ENCODE measurements at regions not wholly inside any gene's neighbourhood (a gene's known extent, or its start where the extent isn't known, plus 50 kb on each side); places are given as distances from the start of the nearest gene placed in this dataset.

GRCh38 chr9:8156346-8156745 lies 356.8 kb upstream of the DMAC1 start:
- TF ChIP-seq, protein P1, sequence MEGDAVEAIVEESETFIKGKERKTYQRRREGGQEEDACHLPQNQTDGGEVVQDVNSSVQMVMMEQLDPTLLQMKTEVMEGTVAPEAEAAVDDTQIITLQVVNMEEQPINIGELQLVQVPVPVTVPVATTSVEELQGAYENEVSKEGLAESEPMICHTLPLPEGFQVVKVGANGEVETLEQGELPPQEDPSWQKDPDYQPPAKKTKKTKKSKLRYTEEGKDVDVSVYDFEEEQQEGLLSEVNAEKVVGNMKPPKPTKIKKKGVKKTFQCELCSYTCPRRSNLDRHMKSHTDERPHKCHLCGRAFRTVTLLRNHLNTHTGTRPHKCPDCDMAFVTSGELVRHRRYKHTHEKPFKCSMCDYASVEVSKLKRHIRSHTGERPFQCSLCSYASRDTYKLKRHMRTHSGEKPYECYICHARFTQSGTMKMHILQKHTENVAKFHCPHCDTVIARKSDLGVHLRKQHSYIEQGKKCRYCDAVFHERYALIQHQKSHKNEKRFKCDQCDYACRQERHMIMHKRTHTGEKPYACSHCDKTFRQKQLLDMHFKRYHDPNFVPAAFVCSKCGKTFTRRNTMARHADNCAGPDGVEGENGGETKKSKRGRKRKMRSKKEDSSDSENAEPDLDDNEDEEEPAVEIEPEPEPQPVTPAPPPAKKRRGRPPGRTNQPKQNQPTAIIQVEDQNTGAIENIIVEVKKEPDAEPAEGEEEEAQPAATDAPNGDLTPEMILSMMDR (IDR thresholded peaks at IDR 0.05; ENCODE audit: low read depth, low read length) = no peak
- no peak for TF ChIP-seq POLR2A (IDR thresholded peaks at IDR 0.05; ENCODE audit: extremely low read depth, insufficient read length)
- no peak for TF ChIP-seq MAX (IDR thresholded peaks at IDR 0.05; ENCODE audit: low read depth, low read length)

Data from NB4 (cell line).